ENCODE measurements at regions not wholly inside any gene's neighbourhood (a gene's known extent, or its start where the extent isn't known, plus 50 kb on each side); places are given as distances from the start of the nearest gene placed in this dataset.
"Not testable (repeated sequence)": the region's sequence is repeated elsewhere in the genome, so short reads cannot be mapped to it uniquely, and the experiment has no call there.

- no peak for DNase-seq (ENCODE audit: low read depth)
Observed at GRCh38 chr12:84054811-84055210, 857.8 kb downstream of the SLC6A15 start.

- DNase-seq (ENCODE audit: low read depth), result no peak
Observed at GRCh38 chr12:84047881-84048280, 864.7 kb downstream of the SLC6A15 start.

GRCh38 chr12:84046859-84047258 is 865.7 kb downstream of the SLC6A15 start:
- peak; percentile 2 for DNase-seq (ENCODE audit: low read depth)

- DNase-seq (ENCODE audit: low read depth), result no peak
Observed at GRCh38 chr12:84043355-84043754, 869.2 kb downstream of the SLC6A15 start.

- DNase-seq (ENCODE audit: low read depth), result peak; percentile 37
Observed at GRCh38 chr12:84038242-84038641, 874.4 kb downstream of the SLC6A15 start.

GRCh38 chr12:84036912-84037311 is 875.7 kb downstream of the SLC6A15 start:
- no peak for DNase-seq (ENCODE audit: low read depth)

GRCh38 chr12:84035766-84036165 is 876.8 kb downstream of the SLC6A15 start:
- DNase-seq (ENCODE audit: low read depth), result no peak

- DNase-seq (ENCODE audit: low read depth), result no peak
Observed at GRCh38 chr12:84034871-84035270, 877.7 kb downstream of the SLC6A15 start.

GRCh38 chr12:84033162-84033561 is 879.4 kb downstream of the SLC6A15 start:
- DNase-seq (ENCODE audit: low read depth), result no peak

- DNase-seq (ENCODE audit: low read depth), result not testable (repeated sequence)
Observed at GRCh38 chr12:84018556-84019179, 893.9 kb downstream of the SLC6A15 start.

- no peak for DNase-seq (ENCODE audit: low read depth)
Observed at GRCh38 chr12:84016956-84017355, 895.6 kb downstream of the SLC6A15 start.

- DNase-seq (ENCODE audit: low read depth), result no peak
Observed at GRCh38 chr12:83997423-83997822, 915.2 kb downstream of the SLC6A15 start.

- no peak for DNase-seq (ENCODE audit: low read depth)
Observed at GRCh38 chr12:83996671-83997070, 915.9 kb downstream of the SLC6A15 start.

GRCh38 chr12:83985084-83985483 is 927.5 kb downstream of the SLC6A15 start:
- DNase-seq (ENCODE audit: low read depth), result no peak

- no peak for DNase-seq (ENCODE audit: low read depth)
Observed at GRCh38 chr12:83980398-83980797, 932.2 kb downstream of the SLC6A15 start.

GRCh38 chr12:83979785-83980184 is 932.8 kb downstream of the SLC6A15 start:
- no peak for DNase-seq (ENCODE audit: low read depth)

GRCh38 chr12:83971781-83972180 is 940.8 kb downstream of the SLC6A15 start:
- DNase-seq (ENCODE audit: low read depth), result no peak

- no peak for DNase-seq (ENCODE audit: low read depth)
Observed at GRCh38 chr12:83960767-83961166, 951.8 kb downstream of the SLC6A15 start.

- no peak for DNase-seq (ENCODE audit: low read depth)
Observed at GRCh38 chr12:83958997-83959396, 953.6 kb downstream of the SLC6A15 start.

- DNase-seq (ENCODE audit: low read depth), result no peak
Observed at GRCh38 chr12:83954956-83955601, 957.5 kb downstream of the SLC6A15 start.

GRCh38 chr12:83954071-83954789 is 958.4 kb downstream of the SLC6A15 start:
- no peak for DNase-seq (ENCODE audit: low read depth)

GRCh38 chr12:83945871-83946270 is 966.7 kb downstream of the SLC6A15 start:
- DNase-seq (ENCODE audit: low read depth), result peak; percentile 17

- no peak for DNase-seq (ENCODE audit: low read depth)
Observed at GRCh38 chr12:83939718-83940117, 972.9 kb downstream of the SLC6A15 start.

All from RPMI7951 (cell line).